Osteocyte (in vitro differentiated cells): ENCODE measurements at regions not wholly inside any gene's neighbourhood (a gene's known extent, or its start where the extent isn't known, plus 50 kb on each side); places are given as distances from the start of the nearest gene placed in this dataset.

Experiments
- DNase-seq: peaks from one replicate; pipeline ENCODE4 v3.0.0; 2021; ENCODE audit warnings: mixed read lengths; ENCODE audit not compliant: unreplicated experiment; ENCODE audit errors: extremely low spot score
- H3K27ac Mint-ChIP-seq: one replicate; pipeline ENCODE4 v1.8.0; 2021; ENCODE audit warnings: mild to moderate bottlenecking, mixed read lengths; ENCODE audit not compliant: unreplicated experiment
- H3K27me3 Mint-ChIP-seq: one replicate; pipeline ENCODE4 v1.8.0; 2021; ENCODE audit warnings: mixed read lengths; ENCODE audit not compliant: unreplicated experiment
- H3K36me3 Mint-ChIP-seq: one replicate; pipeline ENCODE4 v1.8.0; 2021; ENCODE audit warnings: mixed read lengths; ENCODE audit not compliant: unreplicated experiment
- H3K4me1 Mint-ChIP-seq: one replicate; pipeline ENCODE4 v1.8.0; 2021; ENCODE audit warnings: mixed read lengths; ENCODE audit not compliant: unreplicated experiment
- H3K4me3 Mint-ChIP-seq: one replicate; pipeline ENCODE4 v1.8.0; 2021; ENCODE audit warnings: mild to moderate bottlenecking, moderate library complexity, mixed read lengths; ENCODE audit not compliant: unreplicated experiment
- H3K9me3 Mint-ChIP-seq: one replicate; pipeline ENCODE4 v1.8.0; 2021; ENCODE audit warnings: mixed read lengths; ENCODE audit not compliant: unreplicated experiment
- CTCF ChIP-seq: fragments of 200-600 bp; sonication (generic); IDR thresholded peaks from 2 replicates; pipeline ENCODE4 v1.5.0; 2021; ENCODE audit warnings: antibody characterized with exemption, mild to moderate bottlenecking, moderate library complexity

GRCh38 chr6:166877906-166878305 lies 78.4 kb downstream of the RNASET2 start:
- no peak overlapping the region for H3K4me3 Mint-ChIP-seq
- TF ChIP-seq CTCF = no peak
- H3K4me1 Mint-ChIP-seq = no peaks in the 10 kb centered on the region
- H3K36me3 Mint-ChIP-seq = no peaks in the 10 kb centered on the region
- peaks cover 19% of the 10 kb centered on the region for H3K27me3 Mint-ChIP-seq
- DNase-seq = no peak
- H3K9me3 Mint-ChIP-seq = peaks cover 4% of the 10 kb centered on the region
- H3K27ac Mint-ChIP-seq = no peak overlapping the region

DNA sequence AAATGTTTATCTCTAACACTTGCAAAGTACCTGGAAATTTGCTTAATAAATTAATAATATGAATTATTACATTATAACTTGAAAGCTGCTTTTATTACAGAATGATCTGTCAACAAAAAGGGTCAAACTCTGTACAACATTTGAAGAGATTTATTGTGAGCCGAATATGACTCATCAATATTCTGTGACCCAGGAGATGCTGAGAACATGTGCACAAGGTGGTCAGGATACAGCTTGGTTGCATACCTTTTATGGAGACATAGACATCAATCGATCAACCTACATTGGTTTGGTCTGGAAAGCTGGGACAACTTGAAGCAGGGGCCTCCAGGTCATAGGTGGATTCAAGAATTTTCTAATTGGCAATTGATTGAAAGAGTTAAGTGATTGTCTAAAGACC lies 79.0 kb downstream of the RNASET2 start:
- Mint-ChIP-seq H3K9me3 (no peaks in the 10 kb centered on the region), H3K4me3 (no peak overlapping the region), H3K4me1 (no peaks in the 10 kb centered on the region), H3K27me3 (peaks cover 19% of the 10 kb centered on the region), H3K36me3 (no peaks in the 10 kb centered on the region), H3K27ac (no peak overlapping the region)
- DNase-seq = no peak
- no peak for TF ChIP-seq CTCF

DNA sequence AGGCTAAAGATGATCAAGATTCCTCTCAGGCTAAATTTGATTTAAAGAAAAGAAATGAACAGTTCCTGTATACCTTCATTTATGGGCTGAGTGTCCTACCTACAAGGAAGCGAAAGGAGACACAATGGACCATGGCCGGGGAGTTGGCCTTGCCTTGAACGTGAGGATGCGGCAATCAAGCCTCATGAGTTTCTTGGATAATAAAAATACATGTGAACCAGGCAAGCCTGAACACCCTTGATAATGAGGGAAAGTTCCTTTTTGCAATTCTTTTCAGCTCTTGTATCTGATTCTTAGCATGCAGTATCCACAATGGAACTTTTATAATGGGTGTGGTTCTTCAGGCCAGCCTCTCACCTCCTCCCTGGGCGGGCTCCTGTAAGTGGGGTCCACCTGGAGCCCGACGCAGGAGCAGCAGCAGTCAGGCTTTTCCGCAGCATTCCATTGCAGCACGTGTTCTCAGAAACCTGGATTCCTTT lies 83.8 kb downstream of the RNASET2 start:
- no peak for TF ChIP-seq CTCF

GRCh38 chr6:166870602-166871208 lies 85.6 kb downstream of the RNASET2 start:
- H3K4me3 Mint-ChIP-seq = no peak overlapping the region
- no peaks in the 10 kb centered on the region for H3K36me3 Mint-ChIP-seq
- TF ChIP-seq CTCF = no peak
- no peak overlapping the region for H3K27ac Mint-ChIP-seq
- DNase-seq = no peak
- H3K9me3 Mint-ChIP-seq = no peaks in the 10 kb centered on the region
- no peaks in the 10 kb centered on the region for H3K4me1 Mint-ChIP-seq
- peaks cover 12% of the 10 kb centered on the region for H3K27me3 Mint-ChIP-seq

More for the DNA sequence above, 83.8 kb downstream of the RNASET2 start:
- Mint-ChIP-seq H3K4me3 (no peak overlapping the region), H3K27ac (no peak overlapping the region), H3K27me3 (peaks cover 17% of the 10 kb centered on the region), H3K9me3 (no peaks in the 10 kb centered on the region), H3K36me3 (no peaks in the 10 kb centered on the region), H3K4me1 (no peaks in the 10 kb centered on the region)
- DNase-seq = no peak

DNA sequence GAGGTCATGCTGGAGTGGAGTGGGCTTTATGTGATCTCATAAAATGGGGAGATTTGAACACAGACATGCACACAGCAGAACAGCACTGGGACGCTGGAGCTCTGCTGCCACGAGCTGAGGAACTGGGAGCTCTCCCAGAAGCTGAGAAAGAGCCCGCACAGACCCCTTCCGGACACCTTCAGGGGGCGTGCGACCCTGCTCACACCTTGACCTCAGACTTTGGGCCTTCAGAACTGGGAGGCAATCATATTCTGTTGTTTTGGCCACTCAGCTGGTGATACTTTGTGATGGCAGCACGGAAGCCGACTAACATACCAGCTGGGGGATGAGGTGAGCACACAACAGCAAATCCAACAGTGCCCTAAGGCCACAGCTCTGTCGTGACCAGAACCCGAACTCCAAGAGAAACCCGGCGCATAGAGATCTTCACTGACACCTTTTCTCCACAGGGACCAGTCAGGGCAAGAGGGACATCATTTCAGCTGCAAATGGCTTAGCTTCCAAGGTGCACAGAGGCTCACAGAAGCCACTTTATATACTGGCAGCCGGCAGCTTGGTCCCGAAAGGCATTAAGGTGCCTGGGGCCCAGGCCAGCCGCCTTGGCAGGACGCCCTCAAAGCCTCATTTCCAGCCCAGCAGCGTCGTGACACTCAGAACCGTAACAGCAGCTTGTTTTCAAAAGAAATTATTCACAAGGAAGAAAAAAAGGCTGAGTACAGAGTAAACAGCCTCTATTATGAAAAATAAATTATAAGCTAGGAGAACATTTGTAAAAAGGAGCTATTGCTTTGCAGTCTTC lies 89.3 kb downstream of the RNASET2 start:
- Mint-ChIP-seq H3K27me3 (peaks cover 13% of the 10 kb centered on the region), H3K36me3 (no peaks in the 10 kb centered on the region), H3K4me1 (peaks cover 2% of the 10 kb centered on the region), H3K4me3 (no peak overlapping the region), H3K27ac (no peak overlapping the region), H3K9me3 (no peaks in the 10 kb centered on the region)
- TF ChIP-seq CTCF = no peak
- no peak for DNase-seq
